ENCODE measurements at regions not wholly inside any gene's neighbourhood (a gene's known extent, or its start where the extent isn't known, plus 50 kb on each side); places are given as distances from the start of the nearest gene placed in this dataset.
"Not testable (repeated sequence)": the region's sequence is repeated elsewhere in the genome, so short reads cannot be mapped to it uniquely, and the experiment has no call there.

- in situ Hi-C loops (cut with MboI; ENCODE audit: low sequenced_read_pairs): no loop called here
These were observed 89.9 kb upstream of the ECI2 start for GRCh38 chr6:4225161-4225872.

GRCh38 chr6:4224067-4224978 lies 88.9 kb upstream of the ECI2 start:
- in situ Hi-C loops (cut with MboI; ENCODE audit: low sequenced_read_pairs): no loop called here

- in situ Hi-C loops (cut with MboI; ENCODE audit: low sequenced_read_pairs): no loop called here
These were observed 85.2 kb upstream of the ECI2 start for GRCh38 chr6:4220558-4220957.

GRCh38 chr6:4218619-4219317 lies 83.4 kb upstream of the ECI2 start:
- in situ Hi-C loops (cut with MboI; ENCODE audit: low sequenced_read_pairs): not testable (repeated sequence)

GRCh38 chr6:4212588-4212987 lies 77.2 kb upstream of the ECI2 start:
- in situ Hi-C loops (cut with MboI; ENCODE audit: low sequenced_read_pairs): no loop called here

- in situ Hi-C loops (cut with MboI; ENCODE audit: low sequenced_read_pairs): no loop called here
These were observed 75.4 kb upstream of the ECI2 start for GRCh38 chr6:4210629-4211419.

- in situ Hi-C loops (cut with MboI; ENCODE audit: low sequenced_read_pairs): no loop called here
These were observed 73.8 kb upstream of the ECI2 start for GRCh38 chr6:4209196-4209595.

GRCh38 chr6:4208158-4208557 lies 72.8 kb upstream of the ECI2 start:
- in situ Hi-C loops (cut with MboI; ENCODE audit: low sequenced_read_pairs): no loop called here

GRCh38 chr6:4203642-4204417 lies 68.5 kb upstream of the ECI2 start:
- in situ Hi-C loops (cut with MboI; ENCODE audit: low sequenced_read_pairs): not testable (repeated sequence)

- in situ Hi-C loops (cut with MboI; ENCODE audit: low sequenced_read_pairs): no loop called here
These were observed 57.3 kb upstream of the ECI2 start for GRCh38 chr6:4192627-4193026.

GRCh38 chr6:4192173-4192572 lies 56.8 kb upstream of the ECI2 start:
- in situ Hi-C loops (cut with MboI; ENCODE audit: low sequenced_read_pairs): no loop called here

GRCh38 chr6:4191271-4191721 lies 55.9 kb upstream of the ECI2 start:
- in situ Hi-C loops (cut with MboI; ENCODE audit: low sequenced_read_pairs): no loop called here

GRCh38 chr6:4189249-4189648 lies 53.9 kb upstream of the ECI2 start:
- in situ Hi-C loops (cut with MboI; ENCODE audit: low sequenced_read_pairs): no loop called here

GRCh38 chr6:4188801-4189200 lies 53.4 kb upstream of the ECI2 start:
- in situ Hi-C loops (cut with MboI; ENCODE audit: low sequenced_read_pairs): no loop called here

- in situ Hi-C loops (cut with MboI; ENCODE audit: low sequenced_read_pairs): no loop called here
These were observed 52.1 kb upstream of the ECI2 start for GRCh38 chr6:4187480-4187879.

GRCh38 chr6:4186385-4186784 lies 51.0 kb upstream of the ECI2 start:
- in situ Hi-C loops (cut with MboI; ENCODE audit: low sequenced_read_pairs): no loop called here

- in situ Hi-C loops (cut with MboI; ENCODE audit: low sequenced_read_pairs): no loop called here
These were observed 50.5 kb upstream of the ECI2 start for GRCh38 chr6:4185846-4186245.

- in situ Hi-C loops (cut with MboI; ENCODE audit: low sequenced_read_pairs): no loop called here
These were observed 50.0 kb upstream of the ECI2 start for GRCh38 chr6:4185419-4185818.
